GM21717 (cell line): ENCODE measurements at regions not wholly inside any gene's neighbourhood (a gene's known extent, or its start where the extent isn't known, plus 50 kb on each side); places are given as distances from the start of the nearest gene placed in this dataset.

Source experiments
- ATAC-seq: cut with Tn5 transposase; IDR thresholded peaks from one replicate; pipeline ENCODE4 v1.9.1; 2021; ENCODE audit warnings: mild to moderate bottlenecking, moderate library complexity; ENCODE audit not compliant: unreplicated experiment

- no peak for ATAC-seq
Observed at GRCh38 chr14:76974365-76974764, 54.1 kb downstream of the IRF2BPL start.

GRCh38 chr14:76971549-76971948, 57.0 kb downstream of the IRF2BPL start:
- no peak for ATAC-seq

GRCh38 chr14:76968621-76969063, 59.9 kb downstream of the IRF2BPL start:
- no peak for ATAC-seq

GRCh38 chr14:76967788-76968187, 60.7 kb downstream of the IRF2BPL start:
- ATAC-seq = no peak

- ATAC-seq = no peak
Observed at GRCh38 chr14:76965232-76965631, 63.3 kb downstream of the IRF2BPL start.

GRCh38 chr14:76964695-76965094, 63.8 kb downstream of the IRF2BPL start:
- no peak for ATAC-seq

GRCh38 chr14:76963372-76963771, 65.1 kb downstream of the IRF2BPL start:
- no peak for ATAC-seq

GRCh38 chr14:76962303-76962660, 66.2 kb downstream of the IRF2BPL start:
- no peak for ATAC-seq

GRCh38 chr14:76961631-76962302, 66.7 kb downstream of the IRF2BPL start:
- peak; percentile 76 for ATAC-seq

- no peak for ATAC-seq
Observed at GRCh38 chr14:76958980-76959710, 69.4 kb downstream of the IRF2BPL start.

GRCh38 chr14:76958020-76958979, 70.2 kb downstream of the IRF2BPL start:
- ATAC-seq = no peak

- no peak for ATAC-seq
Observed at GRCh38 chr14:76957224-76957891, 71.2 kb downstream of the IRF2BPL start.

GRCh38 chr14:76956316-76957090, 72.0 kb downstream of the IRF2BPL start:
- peak; percentile 34 for ATAC-seq

- peak; percentile 31 for ATAC-seq
Observed at GRCh38 chr14:76955575-76956315, 72.8 kb downstream of the IRF2BPL start.

GRCh38 chr14:76954394-76955190, 73.9 kb downstream of the IRF2BPL start:
- ATAC-seq = no peak

GRCh38 chr14:76953311-76953945, 75.1 kb downstream of the IRF2BPL start:
- ATAC-seq = no peak

GRCh38 chr14:76951166-76951565, 77.3 kb downstream of the IRF2BPL start:
- no peak for ATAC-seq
